ENCODE measurements at regions not wholly inside any gene's neighbourhood (a gene's known extent, or its start where the extent isn't known, plus 50 kb on each side); places are given as distances from the start of the nearest gene placed in this dataset.

DNA sequence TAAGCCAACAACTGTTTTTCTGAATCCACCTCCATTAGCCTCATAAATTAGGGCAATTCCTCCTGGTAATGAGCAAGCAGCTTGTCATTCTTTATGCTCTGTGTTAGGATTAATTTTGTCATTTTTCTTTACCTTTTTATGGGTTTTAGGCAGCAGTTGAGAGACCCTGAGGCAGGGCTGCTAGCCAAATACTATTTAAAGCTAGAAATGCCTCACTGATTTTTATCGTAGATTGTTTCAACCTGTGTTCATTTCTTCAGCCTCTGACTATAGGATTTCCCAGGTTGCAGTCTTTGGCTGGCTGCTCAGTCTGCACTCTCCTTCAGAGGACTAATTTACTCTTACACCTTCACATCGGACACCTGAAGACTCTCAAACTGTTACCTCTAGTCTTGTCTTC is 61.9 kb upstream of the RABGAP1L start:
- Histone ChIP-seq H3K23ac (ENCODE audit: low read depth, low read length) (no peak overlapping the region), H3K9me1 (ENCODE audit: insufficient read depth, low read length) (no peaks in the 10 kb centered on the region), H2BK5ac (ENCODE audit: low read depth, low read length, poor library complexity, severe bottlenecking) (no peak overlapping the region), H3K4me1 (ENCODE audit: control insufficient read depth, insufficient read depth, low read length) (no peaks in the 10 kb centered on the region), H2AK9ac (replicated peaks; ENCODE audit: low read depth, low read length, poor library complexity) (no peak overlapping the region), H3K9me3 (ENCODE audit: control insufficient read depth, insufficient read depth, low read length) (no peaks in the 10 kb centered on the region), H3K18ac (ENCODE audit: low read depth, low read length) (no peak overlapping the region), H3K14ac (replicated peaks; ENCODE audit: low read depth, low read length) (no peak overlapping the region), H4K91ac (ENCODE audit: insufficient read depth, low read depth, low read length) (no peak overlapping the region), H2AFZ (replicated peaks; ENCODE audit: low read length, poor library complexity) (no peak overlapping the region), H4K5ac (ENCODE audit: low read depth, low read length) (no peak overlapping the region), H3K27me3 (ENCODE audit: control insufficient read depth, insufficient read depth, low read length) (peaks cover 9% of the 10 kb centered on the region), H3K27ac (ENCODE audit: insufficient read depth, low read length) (no peak overlapping the region), H3K79me1 (ENCODE audit: low read depth in 1 of 2, low read length in 2 of 2) (no peaks in the 10 kb centered on the region), H3K4ac (ENCODE audit: low read depth, low read length) (no peak overlapping the region), H3K4me3 (ENCODE audit: insufficient read depth, low read depth, low read length) (no peak overlapping the region), H4K8ac (ENCODE audit: low read depth in 2 of 2, low read length in 2 of 2) (no peak overlapping the region), H3K36me3 (ENCODE audit: control insufficient read depth, insufficient read depth, low read length) (no peaks in the 10 kb centered on the region), H3K9ac (ENCODE audit: low read depth, low read length) (no peak overlapping the region), H4K20me1 (ENCODE audit: insufficient read depth, low read length) (no peaks in the 10 kb centered on the region), H3K4me2 (ENCODE audit: low read depth, low read length) (no peak overlapping the region), H2BK20ac (ENCODE audit: low read depth, low read length) (no peak overlapping the region), H2BK120ac (ENCODE audit: low read depth, low read length) (no peak overlapping the region), H2BK15ac (ENCODE audit: low read depth, low read length) (no peak overlapping the region), H2AK5ac (ENCODE audit: low read depth, low read length) (no peak overlapping the region), H3K56ac (ENCODE audit: extremely low read depth, insufficient read depth, low read length) (no peak overlapping the region)
- DNase-seq (no peak), ATAC-seq (ENCODE audit: low read depth) (no peak)
- dilution Hi-C loops (cut with HindIII; ENCODE audit: low sequenced_read_pairs, unreplicated experiment) (no loop called here), intact Hi-C loops (cut with micrococcal nuclease) (loop anchor here (5.0 kb wide), 1 partner anchor 120 kb away; no protein-coding TSS in a partner anchor), in situ Hi-C loops (cut with MboI; ENCODE audit: low sequenced_read_pairs) (no loop called here)
- ChIA-PET POLR2A (ENCODE audit: unreplicated experiment) (no interaction called here), CTCF (no interaction called here)
- TF ChIP-seq, protein P1, sequence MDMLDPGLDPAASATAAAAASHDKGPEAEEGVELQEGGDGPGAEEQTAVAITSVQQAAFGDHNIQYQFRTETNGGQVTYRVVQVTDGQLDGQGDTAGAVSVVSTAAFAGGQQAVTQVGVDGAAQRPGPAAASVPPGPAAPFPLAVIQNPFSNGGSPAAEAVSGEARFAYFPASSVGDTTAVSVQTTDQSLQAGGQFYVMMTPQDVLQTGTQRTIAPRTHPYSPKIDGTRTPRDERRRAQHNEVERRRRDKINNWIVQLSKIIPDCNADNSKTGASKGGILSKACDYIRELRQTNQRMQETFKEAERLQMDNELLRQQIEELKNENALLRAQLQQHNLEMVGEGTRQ (IDR thresholded peaks at IDR 0.05; ENCODE audit: low read depth, low read length), result no peak
- TF ChIP-seq MAZ (IDR thresholded peaks at IDR 0.05; ENCODE audit: borderline replicate concordance, low read depth, low read length), result no peak
- TF ChIP-seq MAFK (IDR thresholded peaks at IDR 0.05; ENCODE audit: low read depth, low read length), result no peak
- no TSS peak for BruUV-seq (replicated peaks)
- WGBS, 2 experiments (ENCODE audit: extremely low coverage in 2 of 2, insufficient read length in 1 of 2), result 78% methylated on average over 2 of the region's 2 CpGs; no CpG with 5 or more reads in 1 of the 2 experiments

All from IMR-90 (cell line).